Neural progenitor cell (in vitro differentiated cells): ENCODE measurements at regions not wholly inside any gene's neighbourhood (a gene's known extent, or its start where the extent isn't known, plus 50 kb on each side); places are given as distances from the start of the nearest gene placed in this dataset.
A peak's percentile ranks its signal among the peaks of the same experiment; 100 is the strongest.

Source experiments
- DNase-seq: peaks from one replicate; pipeline ENCODE4 v3.0.0-alpha.2; 2016; ENCODE audit warnings: low spot score
- H2AFZ ChIP-seq: fragments of 200-600 bp; sonication (generic); replicated peaks from 2 replicates; pipeline ENCODE4 v1.6.1; 2016; ENCODE audit warnings: antibody characterized with exemption
- H3F3A ChIP-seq: fragments of 200-600 bp; sonication (generic); 2 replicates; pipeline ENCODE4 v1.6.1; 2016; ENCODE audit warnings: antibody characterized with exemption, low read depth
- H3K27ac ChIP-seq: fragments of 200-600 bp; sonication (generic); 2 replicates; pipeline ENCODE4 v1.5.1; 2016; ENCODE audit warnings: mild to moderate bottlenecking
- H3K27me3 ChIP-seq: fragments of 200-600 bp; sonication (generic); 2 replicates; pipeline ENCODE4 v1.6.1; 2016; ENCODE audit warnings: mild to moderate bottlenecking, moderate library complexity
- H3K36me3 ChIP-seq: fragments of 200-600 bp; sonication (generic); 2 replicates; pipeline ENCODE4 v1.5.1; 2016
- H3K4me1 ChIP-seq: fragments of 200-600 bp; sonication (generic); 2 replicates; pipeline ENCODE4 v1.6.1; 2016; ENCODE audit warnings: mixed run types
- H3K4me2 ChIP-seq: fragments of 200-600 bp; sonication (generic); 2 replicates; pipeline ENCODE4 v1.6.1; 2016
- H3K4me3 ChIP-seq: fragments of 200-600 bp; sonication (generic); 2 replicates; pipeline ENCODE4 v1.5.1; 2016
- H3K79me2 ChIP-seq: fragments of 200-600 bp; sonication (generic); 2 replicates; pipeline ENCODE4 v1.6.1; 2016; ENCODE audit warnings: low read depth
- H3K9ac ChIP-seq: fragments of 200-600 bp; sonication (generic); 2 replicates; pipeline ENCODE4 v1.6.1; 2016
- H3K9me3 ChIP-seq: fragments of 200-600 bp; sonication (generic); 2 replicates; pipeline ENCODE4 v1.5.1; 2016; ENCODE audit warnings: low read depth
- H4K20me1 ChIP-seq: fragments of 200-600 bp; sonication (generic); 2 replicates; pipeline ENCODE4 v1.6.1; 2016; ENCODE audit warnings: low read depth
- H3K27ac Mint-ChIP-seq: 3 replicates; pipeline ENCODE4 v1.8.0; 2021; ENCODE audit warnings: mixed read lengths
- H3K27me3 Mint-ChIP-seq: 2 replicates; pipeline ENCODE4 v1.8.0; 2022; ENCODE audit warnings: low read depth, mild to moderate bottlenecking, inconsistent platforms, moderate library complexity, mixed read lengths; ENCODE audit not compliant: insufficient read depth
- H3K36me3 Mint-ChIP-seq: 3 replicates; pipeline ENCODE4 v1.8.0; 2021; ENCODE audit warnings: mixed read lengths
- H3K4me1 Mint-ChIP-seq: 3 replicates; pipeline ENCODE4 v1.8.0; 2021; ENCODE audit warnings: mixed read lengths
- H3K4me3 Mint-ChIP-seq: 3 replicates; pipeline ENCODE4 v1.8.0; 2021; ENCODE audit warnings: mild to moderate bottlenecking, moderate library complexity, mixed read lengths
- H3K9me3 Mint-ChIP-seq: 3 replicates; pipeline ENCODE4 v1.8.0; 2020; ENCODE audit warnings: mixed read lengths
- EZH2 ChIP-seq: fragments of 200-600 bp; sonication (generic); IDR thresholded peaks from 2 replicates; pipeline ENCODE4 v1.6.1; 2017; ENCODE audit warnings: antibody characterized with exemption, mild to moderate bottlenecking, moderate library complexity
- EZH2phosphoT487 ChIP-seq: fragments of 200-600 bp; sonication (generic); IDR thresholded peaks from 2 replicates; pipeline ENCODE4 v1.6.1; 2017; ENCODE audit warnings: antibody characterized with exemption
- TF ChIP-seq, protein P1 (sequence below): fragments of 200-600 bp; sonication (generic); IDR thresholded peaks from 2 replicates; pipeline ENCODE4 v1.5.1; 2017; ENCODE audit warnings: antibody characterized with exemption, mild to moderate bottlenecking

- Histone ChIP-seq H3K9me3 (no peaks in the 10 kb centered on the region), H2AFZ (peak overlapping the region; percentile 70), H3K27me3 (no peaks in the 10 kb centered on the region), H3K4me3 (no peak overlapping the region), H3K4me2 (peak overlapping the region; percentile 43), H3K4me1 (peaks cover 11% of the 10 kb centered on the region), H3K79me2 (no peaks in the 10 kb centered on the region), H4K20me1 (no peaks in the 10 kb centered on the region), H3K36me3 (no peaks in the 10 kb centered on the region), H3K27ac (no peak overlapping the region), H3F3A (no peaks in the 10 kb centered on the region), H3K9ac (no peak overlapping the region)
- peak overlapping the region; percentile 16 for H3K27ac Mint-ChIP-seq
- H3K9me3 Mint-ChIP-seq, result no peaks in the 10 kb centered on the region
- peaks cover 3% of the 10 kb centered on the region for H3K4me1 Mint-ChIP-seq
- H3K27me3 Mint-ChIP-seq, result peaks cover 4% of the 10 kb centered on the region
- TF ChIP-seq EZH2phosphoT487 (no peak), EZH2 (no peak)
- TF ChIP-seq, protein P1, sequence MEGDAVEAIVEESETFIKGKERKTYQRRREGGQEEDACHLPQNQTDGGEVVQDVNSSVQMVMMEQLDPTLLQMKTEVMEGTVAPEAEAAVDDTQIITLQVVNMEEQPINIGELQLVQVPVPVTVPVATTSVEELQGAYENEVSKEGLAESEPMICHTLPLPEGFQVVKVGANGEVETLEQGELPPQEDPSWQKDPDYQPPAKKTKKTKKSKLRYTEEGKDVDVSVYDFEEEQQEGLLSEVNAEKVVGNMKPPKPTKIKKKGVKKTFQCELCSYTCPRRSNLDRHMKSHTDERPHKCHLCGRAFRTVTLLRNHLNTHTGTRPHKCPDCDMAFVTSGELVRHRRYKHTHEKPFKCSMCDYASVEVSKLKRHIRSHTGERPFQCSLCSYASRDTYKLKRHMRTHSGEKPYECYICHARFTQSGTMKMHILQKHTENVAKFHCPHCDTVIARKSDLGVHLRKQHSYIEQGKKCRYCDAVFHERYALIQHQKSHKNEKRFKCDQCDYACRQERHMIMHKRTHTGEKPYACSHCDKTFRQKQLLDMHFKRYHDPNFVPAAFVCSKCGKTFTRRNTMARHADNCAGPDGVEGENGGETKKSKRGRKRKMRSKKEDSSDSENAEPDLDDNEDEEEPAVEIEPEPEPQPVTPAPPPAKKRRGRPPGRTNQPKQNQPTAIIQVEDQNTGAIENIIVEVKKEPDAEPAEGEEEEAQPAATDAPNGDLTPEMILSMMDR, result no peak
- no peaks in the 10 kb centered on the region for H3K36me3 Mint-ChIP-seq
- peak; percentile 31 for DNase-seq
- H3K4me3 Mint-ChIP-seq, result no peak overlapping the region
Observed at GRCh38 chr16:51875834-51876600, 670.9 kb downstream of the TOX3 start.

DNA sequence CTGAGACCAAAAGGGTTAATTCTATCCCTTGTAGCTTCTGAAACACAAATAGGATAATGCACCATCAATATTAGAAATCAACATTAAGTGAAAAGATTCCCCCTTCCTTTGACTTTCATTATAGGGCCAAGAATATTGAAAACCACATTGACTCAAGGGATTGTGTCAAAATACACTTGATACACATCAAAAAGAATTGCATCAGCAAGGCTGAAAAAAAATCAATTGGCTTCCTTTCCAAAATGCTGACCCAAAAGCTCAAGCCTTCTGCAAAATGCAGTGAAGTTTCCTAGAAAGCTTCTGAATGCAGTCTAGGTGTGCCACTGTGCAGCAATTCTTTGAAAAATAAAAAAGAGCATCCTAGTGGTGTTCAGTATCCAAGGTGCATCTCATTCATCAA lies 674.4 kb downstream of the TOX3 start:
- no peaks in the 10 kb centered on the region for H4K20me1 ChIP-seq
- no peaks in the 10 kb centered on the region for H3F3A ChIP-seq
- H3K4me1 ChIP-seq, result peaks cover 11% of the 10 kb centered on the region
- H3K9me3 ChIP-seq, result no peaks in the 10 kb centered on the region
- H3K27me3 ChIP-seq, result no peaks in the 10 kb centered on the region
- no peak overlapping the region for H3K27ac ChIP-seq
- Mint-ChIP-seq H3K4me1 (peaks cover 3% of the 10 kb centered on the region), H3K9me3 (no peaks in the 10 kb centered on the region), H3K4me3 (no peak overlapping the region), H3K27me3 (peaks cover 4% of the 10 kb centered on the region), H3K27ac (no peak overlapping the region), H3K36me3 (no peaks in the 10 kb centered on the region)
- no peak overlapping the region for H3K9ac ChIP-seq
- no peaks in the 10 kb centered on the region for H3K36me3 ChIP-seq
- DNase-seq, result no peak
- H3K79me2 ChIP-seq, result no peaks in the 10 kb centered on the region
- H2AFZ ChIP-seq, result no peak overlapping the region
- no peak overlapping the region for H3K4me3 ChIP-seq
- H3K4me2 ChIP-seq, result no peak overlapping the region
- TF ChIP-seq EZH2, result no peak
- TF ChIP-seq, protein P1, result no peak
- no peak for TF ChIP-seq EZH2phosphoT487

GRCh38 chr16:51870296-51870854 lies 676.6 kb downstream of the TOX3 start:
- H3K4me3 ChIP-seq, result no peak overlapping the region
- no peaks in the 10 kb centered on the region for H3K27me3 ChIP-seq
- H3K4me3 Mint-ChIP-seq, result no peak overlapping the region
- no peaks in the 10 kb centered on the region for H3K9me3 ChIP-seq
- H2AFZ ChIP-seq, result no peak overlapping the region
- H3K27ac Mint-ChIP-seq, result no peak overlapping the region
- no peaks in the 10 kb centered on the region for H3K27me3 Mint-ChIP-seq
- H3K4me2 ChIP-seq, result no peak overlapping the region
- TF ChIP-seq EZH2 (no peak), EZH2phosphoT487 (no peak)
- TF ChIP-seq, protein P1, result no peak
- H3K9me3 Mint-ChIP-seq, result no peaks in the 10 kb centered on the region
- no peak overlapping the region for H3K9ac ChIP-seq
- no peaks in the 10 kb centered on the region for H3K79me2 ChIP-seq
- no peak for DNase-seq
- peaks cover 10% of the 10 kb centered on the region for H3K4me1 ChIP-seq
- H3F3A ChIP-seq, result no peaks in the 10 kb centered on the region
- H3K4me1 Mint-ChIP-seq, result peaks cover 7% of the 10 kb centered on the region
- no peaks in the 10 kb centered on the region for H3K36me3 Mint-ChIP-seq
- no peaks in the 10 kb centered on the region for H3K36me3 ChIP-seq
- H3K27ac ChIP-seq, result no peak overlapping the region
- H4K20me1 ChIP-seq, result no peaks in the 10 kb centered on the region
